Islet of Langerhans (tissue), 1 donor: ENCODE measurements at regions not wholly inside any gene's neighbourhood (a gene's known extent, or its start where the extent isn't known, plus 50 kb on each side); places are given as distances from the start of the nearest gene placed in this dataset.

Experiments used
- FAIRE-seq: peaks from one replicate; lab custom pipeline; 2011; peaks lifted over from hg19 to GRCh38; lab: Jason Lieb, UNC

GRCh38 chr6:26149240-26149639 is 62.0 kb downstream of the HFE start:
- no peak for FAIRE-seq

GRCh38 chr6:26152226-26153101 is 65.2 kb downstream of the HFE start:
- FAIRE-seq = no peak

GRCh38 chr6:26155061-26155930 is 68.1 kb downstream of the HFE start:
- no peak for FAIRE-seq

GRCh38 chr6:26156105-26156849 is 69.0 kb downstream of the HFE start:
- no peak for FAIRE-seq

GRCh38 chr6:26156850-26157250 is 69.6 kb downstream of the HFE start:
- no peak for FAIRE-seq

- FAIRE-seq = peak; percentile 98
Measured at GRCh38 chr6:26157251-26158075, 70.2 kb downstream of the HFE start.

- FAIRE-seq = no peak
Measured at GRCh38 chr6:26158076-26158580, 70.9 kb downstream of the HFE start.

- FAIRE-seq = no peak
Measured at GRCh38 chr6:26158581-26159356, 71.5 kb downstream of the HFE start.

- FAIRE-seq = no peak
Measured at GRCh38 chr6:26159357-26160273, 72.4 kb downstream of the HFE start.

GRCh38 chr6:26161322-26161721 is 74.1 kb downstream of the HFE start:
- no peak for FAIRE-seq

- no peak for FAIRE-seq
Measured at GRCh38 chr6:26162399-26162798, 75.2 kb downstream of the HFE start.

GRCh38 chr6:26163427-26164119 is 76.3 kb downstream of the HFE start:
- no peak for FAIRE-seq

- FAIRE-seq = no peak
Measured at GRCh38 chr6:26164120-26164505, 76.9 kb downstream of the HFE start.

- no peak for FAIRE-seq
Measured at GRCh38 chr6:26165261-26165790, 78.1 kb downstream of the HFE start.

GRCh38 chr6:26170181-26170580 is 83.0 kb downstream of the HFE start:
- FAIRE-seq = no peak

GRCh38 chr6:26170951-26171841 is 84.0 kb downstream of the HFE start:
- no peak for FAIRE-seq

GRCh38 chr6:26172608-26172968 is 85.4 kb downstream of the HFE start:
- no peak for FAIRE-seq

- FAIRE-seq = no peak
Measured at GRCh38 chr6:26173836-26174145, 86.6 kb downstream of the HFE start.
